ENCODE measurements at regions not wholly inside any gene's neighbourhood (a gene's known extent, or its start where the extent isn't known, plus 50 kb on each side); places are given as distances from the start of the nearest gene placed in this dataset.

- DNase-seq (ENCODE audit: extremely low spot score): no peak
- Histone ChIP-seq H3K27me3 (no peaks in the 10 kb centered on the region), H3K9me3 (no peaks in the 10 kb centered on the region), H3K4me1 (no peaks in the 10 kb centered on the region), H3K36me3 (no peaks in the 10 kb centered on the region), H3K27ac (replicated peaks in 1 of 4) (no peak overlapping the region), H3K4me3 (no peak overlapping the region)
- TF ChIP-seq POLR2A (IDR thresholded peaks at IDR 0.05; ENCODE audit: low read depth) (no peak), POLR2AphosphoS5 (IDR thresholded peaks at IDR 0.05) (no peak), EP300 (IDR thresholded peaks at IDR 0.05) (no peak)
- TF ChIP-seq, protein P1, sequence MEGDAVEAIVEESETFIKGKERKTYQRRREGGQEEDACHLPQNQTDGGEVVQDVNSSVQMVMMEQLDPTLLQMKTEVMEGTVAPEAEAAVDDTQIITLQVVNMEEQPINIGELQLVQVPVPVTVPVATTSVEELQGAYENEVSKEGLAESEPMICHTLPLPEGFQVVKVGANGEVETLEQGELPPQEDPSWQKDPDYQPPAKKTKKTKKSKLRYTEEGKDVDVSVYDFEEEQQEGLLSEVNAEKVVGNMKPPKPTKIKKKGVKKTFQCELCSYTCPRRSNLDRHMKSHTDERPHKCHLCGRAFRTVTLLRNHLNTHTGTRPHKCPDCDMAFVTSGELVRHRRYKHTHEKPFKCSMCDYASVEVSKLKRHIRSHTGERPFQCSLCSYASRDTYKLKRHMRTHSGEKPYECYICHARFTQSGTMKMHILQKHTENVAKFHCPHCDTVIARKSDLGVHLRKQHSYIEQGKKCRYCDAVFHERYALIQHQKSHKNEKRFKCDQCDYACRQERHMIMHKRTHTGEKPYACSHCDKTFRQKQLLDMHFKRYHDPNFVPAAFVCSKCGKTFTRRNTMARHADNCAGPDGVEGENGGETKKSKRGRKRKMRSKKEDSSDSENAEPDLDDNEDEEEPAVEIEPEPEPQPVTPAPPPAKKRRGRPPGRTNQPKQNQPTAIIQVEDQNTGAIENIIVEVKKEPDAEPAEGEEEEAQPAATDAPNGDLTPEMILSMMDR (IDR thresholded peaks at IDR 0.05): no peak
- intact Hi-C loops (cut with DNase I): no loop called here
- 91% methylated on average over 8 of the region's 8 CpGs for WGBS
Observed at GRCh38 chr4:159434871-159435241, 332.0 kb downstream of the RAPGEF2 start.

GRCh38 chr4:159435561-159436023, 332.7 kb downstream of the RAPGEF2 start:
- WGBS: 70% methylated on average over 3 of the region's 3 CpGs
- Histone ChIP-seq H3K9me3 (no peaks in the 10 kb centered on the region), H3K4me3 (no peak overlapping the region), H3K27me3 (no peaks in the 10 kb centered on the region), H3K27ac (replicated peaks in 1 of 4) (no peak overlapping the region), H3K4me1 (no peaks in the 10 kb centered on the region), H3K36me3 (no peaks in the 10 kb centered on the region)
- DNase-seq (ENCODE audit: extremely low spot score): no peak
- TF ChIP-seq POLR2A (IDR thresholded peaks at IDR 0.05; ENCODE audit: low read depth) (no peak), EP300 (IDR thresholded peaks at IDR 0.05) (no peak), POLR2AphosphoS5 (IDR thresholded peaks at IDR 0.05) (no peak)
- TF ChIP-seq, protein P1 (IDR thresholded peaks at IDR 0.05): no peak
- intact Hi-C loops (cut with DNase I): no loop called here

DNA sequence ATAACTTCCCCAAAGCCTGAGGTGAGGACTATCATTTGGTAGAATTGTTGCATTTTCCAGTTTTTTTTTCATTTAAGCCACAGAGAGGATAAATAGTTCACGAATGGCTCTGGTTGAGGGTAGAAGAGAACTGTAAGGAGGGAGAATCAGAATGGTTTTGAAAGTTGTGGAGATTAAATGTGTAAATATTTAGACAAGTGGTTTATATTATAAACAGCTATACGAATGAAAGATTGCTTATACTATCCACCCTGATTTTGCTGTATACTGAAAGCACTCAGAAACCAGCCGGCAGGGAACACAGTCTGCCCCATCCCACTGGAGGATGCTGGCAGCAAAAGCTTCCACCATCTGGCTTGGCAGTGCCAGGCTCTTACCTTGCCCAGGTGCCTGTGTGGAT, 341.1 kb downstream of the RAPGEF2 start:
- no peak for DNase-seq (ENCODE audit: extremely low spot score)
- intact Hi-C loops (cut with DNase I): no loop called here
- 50% methylated on average over 3 of the region's 3 CpGs for WGBS
- Histone ChIP-seq H3K27me3 (no peaks in the 10 kb centered on the region), H3K27ac (replicated peaks in 1 of 4) (no peak overlapping the region), H3K4me3 (no peak overlapping the region), H3K36me3 (no peaks in the 10 kb centered on the region), H3K4me1 (peaks cover 0 to 5% (median 0%) of the 10 kb centered on the region in 4 donors), H3K9me3 (no peaks in the 10 kb centered on the region)
- no peak for TF ChIP-seq EP300 (IDR thresholded peaks at IDR 0.05)
- TF ChIP-seq POLR2AphosphoS5 (IDR thresholded peaks at IDR 0.05): no peak
- TF ChIP-seq, protein P1 (IDR thresholded peaks at IDR 0.05): no peak
- TF ChIP-seq POLR2A (IDR thresholded peaks at IDR 0.05; ENCODE audit: low read depth): no peak

- intact Hi-C loops (cut with DNase I): no loop called here
- Histone ChIP-seq H3K27me3 (no peaks in the 10 kb centered on the region), H3K9me3 (no peaks in the 10 kb centered on the region), H3K4me3 (no peak overlapping the region), H3K27ac (replicated peaks in 1 of 4) (no peak overlapping the region), H3K4me1 (peaks cover 0 to 5% (median 0%) of the 10 kb centered on the region in 4 donors), H3K36me3 (no peaks in the 10 kb centered on the region)
- no peak for DNase-seq (ENCODE audit: extremely low spot score)
- 67% methylated on average over 1 of the region's 1 CpG for WGBS
- TF ChIP-seq POLR2A (IDR thresholded peaks at IDR 0.05; ENCODE audit: low read depth): no peak
- TF ChIP-seq, protein P1 (IDR thresholded peaks at IDR 0.05): no peak
- no peak for TF ChIP-seq EP300 (IDR thresholded peaks at IDR 0.05)
- no peak for TF ChIP-seq POLR2AphosphoS5 (IDR thresholded peaks at IDR 0.05)
Observed at GRCh38 chr4:159444678-159445077, 341.8 kb downstream of the RAPGEF2 start.

- Histone ChIP-seq H3K27ac (replicated peaks in 1 of 4) (no peak overlapping the region), H3K36me3 (no peaks in the 10 kb centered on the region), H3K4me1 (peaks cover 0 to 5% (median 0%) of the 10 kb centered on the region in 4 donors), H3K9me3 (no peaks in the 10 kb centered on the region), H3K27me3 (no peaks in the 10 kb centered on the region), H3K4me3 (no peak overlapping the region)
- WGBS: 70% methylated on average over 2 of the region's 2 CpGs
- TF ChIP-seq, protein P1 (IDR thresholded peaks at IDR 0.05): no peak
- TF ChIP-seq POLR2A (IDR thresholded peaks at IDR 0.05; ENCODE audit: low read depth) (no peak), EP300 (IDR thresholded peaks at IDR 0.05) (no peak), POLR2AphosphoS5 (IDR thresholded peaks at IDR 0.05) (no peak)
- intact Hi-C loops (cut with DNase I): no loop called here
- DNase-seq (ENCODE audit: extremely low spot score): no peak
Observed at GRCh38 chr4:159445692-159446091, 342.8 kb downstream of the RAPGEF2 start.

Measured in esophagus muscularis mucosa (tissue), 4 donors.